ENCODE measurements at regions not wholly inside any gene's neighbourhood (a gene's known extent, or its start where the extent isn't known, plus 50 kb on each side); places are given as distances from the start of the nearest gene placed in this dataset.

DNA sequence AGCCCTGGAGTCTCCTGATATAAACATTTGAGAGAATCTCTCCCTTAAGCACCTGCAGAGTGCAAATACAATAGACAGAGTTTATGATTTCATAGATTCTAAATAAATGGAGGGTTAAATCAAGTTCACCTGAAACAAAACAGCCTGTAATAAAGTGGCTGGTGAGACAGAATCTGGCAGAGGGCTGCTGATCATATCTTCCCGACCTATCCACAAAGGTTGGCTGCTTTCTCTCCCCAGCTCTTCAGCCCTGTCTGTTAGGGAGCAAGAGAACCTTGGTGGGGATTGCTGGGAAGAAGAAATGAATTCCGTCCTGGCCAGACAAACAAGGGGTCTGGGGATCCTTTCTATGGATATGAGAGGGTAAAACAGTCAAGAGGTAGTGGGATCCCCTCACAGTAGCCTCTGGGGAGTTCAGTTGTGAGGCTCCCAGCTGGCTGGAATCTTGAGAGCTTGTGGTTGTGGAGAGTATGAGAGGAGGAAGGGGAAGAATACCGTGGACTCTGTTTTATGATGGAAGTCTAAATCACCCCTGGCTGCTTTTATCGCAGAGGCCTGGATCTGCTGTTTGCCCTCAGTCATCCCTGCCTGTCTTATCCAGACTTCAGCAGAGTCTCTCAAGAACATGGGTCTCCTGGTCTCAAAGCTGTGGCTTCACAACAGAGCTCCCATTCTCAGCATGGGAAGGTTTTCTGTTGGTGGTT is 451.3 kb downstream of the NTRK3 start:
- no peak for TF ChIP-seq CTCF (IDR thresholded peaks at IDR 0.05)
- no peak for TF ChIP-seq EP300 (IDR thresholded peaks at IDR 0.05)
- no peak for TF ChIP-seq POLR2A (IDR thresholded peaks at IDR 0.05)
- no peak for TF ChIP-seq POLR2AphosphoS5 (IDR thresholded peaks at IDR 0.05)
